HEK293 (cell line): ENCODE measurements at regions not wholly inside any gene's neighbourhood (a gene's known extent, or its start where the extent isn't known, plus 50 kb on each side); places are given as distances from the start of the nearest gene placed in this dataset.
"Not testable (repeated sequence)": the region's sequence is repeated elsewhere in the genome, so short reads cannot be mapped to it uniquely, and the experiment has no call there.

ENCODE experiments used
- CTCF ChIA-PET: fragments of 350-600 bp; formaldehyde crosslinking; extraction: SDS; loops from one replicate; lab custom pipeline; 2021; ENCODE audit warnings: antibody characterized with exemption; lab: Yijun Ruan, JAX
- POLR2A ChIA-PET: fragments of 300-600 bp; formaldehyde crosslinking; extraction: SDS; loops from one replicate; lab custom pipeline; 2020; ENCODE audit warnings: antibody characterized with exemption, inconsistent platforms; lab: Yijun Ruan, JAX
- H3K27ac ChIP-seq: fragments of 200-500 bp; sonication (Bioruptor generic); 2 replicates; pipeline ENCODE4 v1.5.1; 2014; ENCODE audit warnings: low read depth, low read length, control low read depth, inconsistent platforms; ENCODE audit errors: extremely low read depth
- H3K36me3 ChIP-seq, 2 experiments: fragments of 200-500 bp in 1 of 2; sonication (Bioruptor generic) in 1 of 2; 1 replicate in 1 of 2; 2 replicates in 1 of 2; pipeline ENCODE4 v1.5.1; 2014 to 2017; ENCODE audit warnings: inconsistent platforms in 2 of 2, low read length in 2 of 2; ENCODE audit not compliant: control insufficient read depth in 2 of 2, insufficient read depth in 1 of 2
- H3K4me1 ChIP-seq: fragments of 200-500 bp; sonication (Bioruptor generic); 2 replicates; pipeline ENCODE4 v1.5.1; 2014; ENCODE audit warnings: mild to moderate bottlenecking, low read length, inconsistent platforms; ENCODE audit not compliant: control insufficient read depth, insufficient read depth
- H3K4me3 ChIP-seq: 2 replicates; pipeline ENCODE4 v1.5.1; 2011; ENCODE audit warnings: low read depth, mild to moderate bottlenecking, control low read depth, low read length, moderate library complexity
- H3K9me3 ChIP-seq: fragments of 200-500 bp; sonication (Bioruptor generic); 2 replicates; pipeline ENCODE4 v1.5.1; 2014; ENCODE audit warnings: low read depth, low read length, inconsistent platforms; ENCODE audit not compliant: control insufficient read depth, insufficient read depth
- GLI2 ChIP-seq: fragments of 450-650 bp; formaldehyde crosslinking; IDR thresholded peaks from 2 replicates; pipeline ENCODE4; 2017; ENCODE audit warnings: missing biosample characterization, missing genetic modification characterization, low read depth, borderline replicate concordance
- PRDM1 ChIP-seq: fragments of 450-650 bp; formaldehyde crosslinking; IDR thresholded peaks from 2 replicates; pipeline ENCODE4; 2016; ENCODE audit warnings: missing biosample characterization, missing genetic modification characterization
- YY2 ChIP-seq: fragments of 450-650 bp; formaldehyde crosslinking; IDR thresholded peaks from 2 replicates; pipeline ENCODE4 v1.5.1; 2016; ENCODE audit warnings: missing biosample characterization, missing genetic modification characterization
- ZFP41 ChIP-seq: fragments of 450-650 bp; formaldehyde crosslinking; IDR thresholded peaks from 2 replicates; pipeline ENCODE4 v1.5.1; 2016; ENCODE audit warnings: missing biosample characterization, missing genetic modification characterization, borderline replicate concordance
- ZFP69B ChIP-seq: fragments of 450-650 bp; formaldehyde crosslinking; IDR thresholded peaks from 2 replicates; pipeline ENCODE4 v1.5.1; 2016; ENCODE audit warnings: missing biosample characterization, missing genetic modification characterization
- ZNF132 ChIP-seq: fragments of 450-650 bp; formaldehyde crosslinking; IDR thresholded peaks from 2 replicates; pipeline ENCODE4 v1.5.1; 2017; ENCODE audit warnings: missing biosample characterization, missing genetic modification characterization, borderline replicate concordance
- ZNF138 ChIP-seq: fragments of 450-650 bp; formaldehyde crosslinking; IDR thresholded peaks from 2 replicates; pipeline ENCODE4 v1.5.1; 2016; ENCODE audit warnings: missing biosample characterization, missing genetic modification characterization, borderline replicate concordance
- ZNF157 ChIP-seq: fragments of 450-650 bp; formaldehyde crosslinking; IDR thresholded peaks from 2 replicates; pipeline ENCODE4 v1.5.1; 2016; ENCODE audit warnings: missing biosample characterization, missing genetic modification characterization
- ZNF175 ChIP-seq: fragments of 450-650 bp; formaldehyde crosslinking; IDR thresholded peaks from 2 replicates; pipeline ENCODE4 v1.5.1; 2016; ENCODE audit warnings: missing biosample characterization, missing genetic modification characterization
- ZNF184 ChIP-seq: fragments of 450-650 bp; IDR thresholded peaks from 2 replicates; pipeline ENCODE4 v1.5.1; 2018; ENCODE audit warnings: missing biosample characterization, mild to moderate bottlenecking, missing genetic modification characterization
- ZNF37A ChIP-seq: fragments of 450-650 bp; IDR thresholded peaks from 2 replicates; pipeline ENCODE4 v1.5.1; 2018; ENCODE audit warnings: missing biosample characterization, missing genetic modification characterization
- ZNF433 ChIP-seq: fragments of 450-650 bp; formaldehyde crosslinking; IDR thresholded peaks from 2 replicates; pipeline ENCODE4 v1.5.1; 2016; ENCODE audit warnings: missing biosample characterization, missing genetic modification characterization, low read depth
- ZNF529 ChIP-seq: fragments of 450-650 bp; formaldehyde crosslinking; IDR thresholded peaks from 2 replicates; pipeline ENCODE4 v1.5.1; 2017; ENCODE audit warnings: missing genetic modification characterization, missing biosample characterization; ENCODE audit not compliant: insufficient replicate concordance
- ZNF549 ChIP-seq: fragments of 450-650 bp; IDR thresholded peaks from 2 replicates; pipeline ENCODE4 v1.5.1; 2018; ENCODE audit warnings: missing biosample characterization, missing genetic modification characterization, mild to moderate bottlenecking, inconsistent platforms, moderate library complexity
- ZSCAN23 ChIP-seq: fragments of 450-650 bp; formaldehyde crosslinking; IDR thresholded peaks from 2 replicates; pipeline ENCODE4 v1.5.1; 2016; ENCODE audit warnings: missing biosample characterization, missing genetic modification characterization
- TF ChIP-seq, protein P1 (sequence below): fragments of 450-650 bp; formaldehyde crosslinking; conservative IDR thresholded peaks from 2 replicates; pipeline ENCODE4 v1.5.1; 2016; ENCODE audit warnings: low read depth, missing biosample characterization, missing genetic modification characterization

DNA sequence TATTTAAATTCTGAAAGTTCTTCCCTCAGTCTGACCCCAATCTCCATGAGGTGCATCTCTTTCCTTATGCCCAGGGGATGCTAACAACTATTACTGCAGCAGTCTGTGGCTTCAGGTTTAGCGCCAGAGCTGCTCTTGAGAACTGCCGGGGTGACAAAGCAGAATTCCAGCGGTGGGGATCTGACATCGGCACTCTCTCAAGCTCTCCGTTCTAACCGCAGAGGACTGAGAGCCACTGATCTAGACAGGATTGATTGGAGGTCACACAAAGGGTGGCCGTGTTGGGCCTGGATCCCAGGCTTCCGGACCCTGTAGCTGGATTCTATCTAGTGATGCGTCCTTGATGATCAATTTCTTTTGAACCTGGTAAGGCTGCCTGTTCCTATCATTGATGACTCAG lies 155.6 kb upstream of the TMEM132C start (continued):
- TF ChIP-seq ZNF157 (tag by site-specific recombination) = no peak
- no peak for TF ChIP-seq YY2
- no peak for TF ChIP-seq PRDM1 (tag by site-specific recombination)
- TF ChIP-seq ZNF529 = no peak
- no peak for TF ChIP-seq ZNF184 (tag by site-specific recombination)
- TF ChIP-seq, all 188 proteins: peak for 0

DNA sequence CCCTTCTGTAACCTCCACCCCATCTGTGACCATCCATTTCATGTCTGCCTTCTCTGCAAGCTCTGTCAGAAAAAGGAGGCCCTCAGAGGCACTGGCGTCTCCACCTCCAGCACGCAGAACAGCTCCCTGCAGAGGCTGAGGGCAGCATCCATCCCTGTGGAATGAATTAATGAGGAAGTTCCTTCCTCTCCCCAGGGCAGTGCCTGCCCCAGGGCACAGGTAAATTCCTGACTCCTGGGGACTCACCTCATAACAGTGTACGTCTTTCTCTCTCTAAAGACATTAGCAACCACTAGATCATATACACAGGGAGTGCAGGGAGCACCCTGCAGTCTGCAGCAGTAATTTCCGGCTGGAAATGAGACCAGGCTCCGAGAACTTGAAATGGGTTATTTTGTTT lies 155.0 kb upstream of the TMEM132C start:
- TF ChIP-seq ZFP41 (tag by site-specific recombination) = no peak
- no peak for TF ChIP-seq ZNF433 (tag by site-specific recombination)
- no peak for TF ChIP-seq ZNF175 (tag by site-specific recombination)
- TF ChIP-seq GLI2 (tag by site-specific recombination) = no peak
- TF ChIP-seq ZNF132 (tag by site-specific recombination) = no peak
- no peak for TF ChIP-seq ZNF37A (tag by site-specific recombination)
- H3K9me3 ChIP-seq = no peaks in the 10 kb centered on the region
- ChIA-PET POLR2A (no interaction called here), CTCF (no interaction called here)
- H3K4me3 ChIP-seq = no peak overlapping the region
- no peaks in the 10 kb centered on the region for H3K36me3 ChIP-seq
- no peak overlapping the region for H3K27ac ChIP-seq
- no peaks in the 10 kb centered on the region for H3K4me1 ChIP-seq

DNA sequence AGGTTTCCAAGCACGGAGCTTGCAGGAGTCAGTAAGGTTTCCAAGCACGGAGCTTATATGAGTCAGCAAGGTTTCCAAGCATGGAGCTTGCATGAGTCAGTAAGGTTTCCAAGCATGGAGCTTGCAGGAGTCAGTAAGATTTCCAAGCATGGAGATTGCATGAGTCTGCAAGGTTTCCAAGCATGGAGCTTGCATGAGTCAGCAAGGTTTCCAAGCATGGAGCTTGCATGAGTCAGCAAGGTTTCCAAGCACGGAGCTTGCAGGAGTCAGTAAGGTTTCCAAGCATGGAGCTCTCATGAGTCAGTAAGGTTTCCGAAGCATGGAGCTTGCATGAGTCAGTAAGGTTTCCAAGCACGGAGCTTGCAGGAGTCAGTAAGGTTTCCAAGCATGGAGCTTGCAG lies 153.7 kb upstream of the TMEM132C start:
- POLR2A ChIA-PET, H3K4me1 ChIP-seq, CTCF ChIA-PET: not testable (repeated sequence)

DNA sequence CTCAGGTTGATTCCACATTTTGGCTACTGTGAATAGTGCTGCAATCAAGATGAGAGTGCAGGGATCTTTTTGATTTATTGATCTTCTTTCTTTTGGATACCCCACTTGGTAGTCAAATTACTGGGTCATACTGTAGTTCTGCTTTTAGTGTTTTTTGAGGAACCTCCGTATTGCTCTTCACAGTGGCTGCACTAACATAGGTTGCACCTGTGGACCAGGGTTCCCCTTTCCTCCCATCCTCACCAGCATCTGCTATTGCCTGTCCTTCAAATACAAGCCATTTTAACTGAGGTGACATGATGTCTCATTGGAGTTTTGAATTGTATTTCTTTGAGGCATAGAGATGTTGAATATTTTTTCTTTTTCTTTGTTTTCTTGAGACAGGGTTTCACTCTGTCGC lies 152.5 kb upstream of the TMEM132C start:
- CTCF ChIA-PET = no interaction called here

More for the DNA sequence above, 153.7 kb upstream of the TMEM132C start:
- H3K4me3 ChIP-seq, H3K27ac ChIP-seq, H3K36me3 ChIP-seq, H3K9me3 ChIP-seq: not testable (repeated sequence)

More for the DNA sequence above, 152.5 kb upstream of the TMEM132C start:
- TF ChIP-seq ZNF549 (no peak), ZFP69B (tag by site-specific recombination) (no peak), ZSCAN23 (tag by site-specific recombination) (no peak), ZNF138 (no peak)
- TF ChIP-seq, protein P1, sequence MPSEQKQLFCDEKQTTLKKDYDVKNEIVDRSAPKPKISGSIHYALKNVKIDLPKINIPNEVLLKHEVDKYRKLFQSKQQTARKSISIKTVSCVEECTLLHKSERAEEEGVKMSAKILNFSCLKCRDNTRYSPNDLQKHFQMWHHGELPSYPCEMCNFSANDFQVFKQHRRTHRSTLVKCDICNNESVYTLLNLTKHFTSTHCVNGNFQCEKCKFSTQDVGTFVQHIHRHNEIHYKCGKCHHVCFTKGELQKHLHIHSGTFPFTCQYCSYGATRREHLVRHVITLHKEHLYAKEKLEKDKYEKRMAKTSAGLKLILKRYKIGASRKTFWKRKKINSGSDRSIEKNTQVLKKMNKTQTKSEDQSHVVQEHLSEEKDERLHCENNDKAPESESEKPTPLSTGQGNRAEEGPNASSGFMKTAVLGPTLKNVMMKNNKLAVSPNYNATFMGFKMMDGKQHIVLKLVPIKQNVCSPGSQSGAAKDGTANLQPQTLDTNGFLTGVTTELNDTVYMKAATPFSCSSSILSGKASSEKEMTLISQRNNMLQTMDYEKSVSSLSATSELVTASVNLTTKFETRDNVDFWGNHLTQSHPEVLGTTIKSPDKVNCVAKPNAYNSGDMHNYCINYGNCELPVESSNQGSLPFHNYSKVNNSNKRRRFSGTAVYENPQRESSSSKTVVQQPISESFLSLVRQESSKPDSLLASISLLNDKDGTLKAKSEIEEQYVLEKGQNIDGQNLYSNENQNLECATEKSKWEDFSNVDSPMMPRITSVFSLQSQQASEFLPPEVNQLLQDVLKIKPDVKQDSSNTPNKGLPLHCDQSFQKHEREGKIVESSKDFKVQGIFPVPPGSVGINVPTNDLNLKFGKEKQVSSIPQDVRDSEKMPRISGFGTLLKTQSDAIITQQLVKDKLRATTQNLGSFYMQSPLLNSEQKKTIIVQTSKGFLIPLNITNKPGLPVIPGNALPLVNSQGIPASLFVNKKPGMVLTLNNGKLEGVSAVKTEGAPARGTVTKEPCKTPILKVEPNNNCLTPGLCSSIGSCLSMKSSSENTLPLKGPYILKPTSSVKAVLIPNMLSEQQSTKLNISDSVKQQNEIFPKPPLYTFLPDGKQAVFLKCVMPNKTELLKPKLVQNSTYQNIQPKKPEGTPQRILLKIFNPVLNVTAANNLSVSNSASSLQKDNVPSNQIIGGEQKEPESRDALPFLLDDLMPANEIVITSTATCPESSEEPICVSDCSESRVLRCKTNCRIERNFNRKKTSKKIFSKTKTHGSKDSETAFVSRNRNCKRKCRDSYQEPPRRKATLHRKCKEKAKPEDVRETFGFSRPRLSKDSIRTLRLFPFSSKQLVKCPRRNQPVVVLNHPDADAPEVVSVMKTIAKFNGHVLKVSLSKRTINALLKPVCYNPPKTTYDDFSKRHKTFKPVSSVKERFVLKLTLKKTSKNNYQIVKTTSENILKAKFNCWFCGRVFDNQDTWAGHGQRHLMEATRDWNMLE (tag by site-specific recombination) = no peak
- no peak overlapping the region for H3K4me3 ChIP-seq
- no peaks in the 10 kb centered on the region for H3K36me3 ChIP-seq
- H3K27ac ChIP-seq = no peak overlapping the region
- no peaks in the 10 kb centered on the region for H3K4me1 ChIP-seq
- POLR2A ChIA-PET = no interaction called here
- H3K9me3 ChIP-seq = no peaks in the 10 kb centered on the region
